Nucleus accumbens (tissue), 56 donors: ENCODE measurements at regions not wholly inside any gene's neighbourhood (a gene's known extent, or its start where the extent isn't known, plus 50 kb on each side); places are given as distances from the start of the nearest gene placed in this dataset.

Experiments used
- DNase-seq, 56 donors: peaks; one replicate each; lab custom pipeline; 2025; lab: John Stamatoyannopoulos, UW

DNA sequence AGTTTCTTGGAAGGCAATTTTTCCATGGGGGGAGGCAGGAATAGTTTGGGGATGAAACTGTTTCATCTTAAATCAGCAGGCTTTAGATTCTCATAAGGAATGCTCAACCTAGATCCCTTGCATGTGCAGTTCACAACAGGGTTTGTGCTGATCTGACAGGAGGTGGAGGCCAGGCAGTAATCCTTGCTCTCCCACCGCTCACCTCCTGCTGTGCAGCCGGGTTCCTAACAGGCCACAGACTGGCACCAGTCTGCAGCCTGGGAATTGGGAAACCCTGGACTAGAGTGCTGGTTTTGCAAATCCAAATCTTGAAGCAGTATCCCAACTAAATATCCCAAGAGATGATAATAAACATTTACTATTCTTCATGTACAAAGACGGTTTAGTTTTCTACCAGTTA, 256.3 kb upstream of the TMCO5A start:
- no peak for DNase-seq

- no peak for DNase-seq
These were observed 254.8 kb upstream of the TMCO5A start for GRCh38 chr15:37679627-37680026.

DNA sequence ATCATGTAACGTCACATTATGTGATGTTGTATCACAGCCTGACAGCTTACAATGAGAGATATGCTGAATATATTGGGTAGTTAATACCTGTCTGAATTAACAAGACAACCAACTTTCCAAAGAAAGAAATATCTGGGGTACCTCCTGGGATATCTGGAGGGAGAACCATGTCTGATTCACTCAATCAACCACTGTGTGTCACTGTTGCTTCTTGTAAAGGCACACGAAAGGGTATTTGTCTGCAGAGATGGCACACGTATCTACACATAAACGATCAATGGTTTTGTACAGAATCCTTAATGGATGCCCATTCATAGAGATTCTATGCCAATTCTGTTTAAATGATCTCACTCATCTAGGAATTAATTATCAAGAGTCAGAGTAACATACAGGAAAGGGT, 252.1 kb upstream of the TMCO5A start:
- DNase-seq: no peak

- no peak for DNase-seq
These were observed 242.5 kb upstream of the TMCO5A start for GRCh38 chr15:37691911-37692310.

DNA sequence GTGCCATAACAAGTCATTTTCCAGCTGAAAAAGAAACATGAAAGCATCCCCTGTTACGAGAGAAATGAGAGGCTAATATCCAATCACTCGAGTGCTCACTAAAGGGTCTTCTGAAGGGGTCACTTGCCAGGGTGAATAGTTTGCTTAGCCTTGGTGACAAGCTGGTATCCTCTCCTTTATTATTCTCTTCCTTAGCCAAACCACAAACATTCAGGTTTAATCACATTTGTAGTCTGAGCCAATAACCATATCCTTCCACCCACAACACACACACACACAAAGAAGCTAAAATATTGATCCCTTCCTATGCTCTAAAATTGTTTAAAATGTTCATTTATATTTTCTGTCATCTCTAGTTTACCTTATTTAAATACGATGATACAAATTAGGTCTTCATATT, 240.5 kb upstream of the TMCO5A start:
- DNase-seq: no peak

- DNase-seq: no peak
These were observed 238.7 kb upstream of the TMCO5A start for GRCh38 chr15:37695719-37696118.

- no peak for DNase-seq
These were observed 235.8 kb upstream of the TMCO5A start for GRCh38 chr15:37698679-37699078.

- no peak for DNase-seq
These were observed 233.2 kb upstream of the TMCO5A start for GRCh38 chr15:37701230-37701629.

GRCh38 chr15:37709669-37710068, 224.8 kb upstream of the TMCO5A start:
- DNase-seq: no peak

- DNase-seq: no peak
These were observed 219.3 kb upstream of the TMCO5A start for GRCh38 chr15:37715101-37715500.

DNA sequence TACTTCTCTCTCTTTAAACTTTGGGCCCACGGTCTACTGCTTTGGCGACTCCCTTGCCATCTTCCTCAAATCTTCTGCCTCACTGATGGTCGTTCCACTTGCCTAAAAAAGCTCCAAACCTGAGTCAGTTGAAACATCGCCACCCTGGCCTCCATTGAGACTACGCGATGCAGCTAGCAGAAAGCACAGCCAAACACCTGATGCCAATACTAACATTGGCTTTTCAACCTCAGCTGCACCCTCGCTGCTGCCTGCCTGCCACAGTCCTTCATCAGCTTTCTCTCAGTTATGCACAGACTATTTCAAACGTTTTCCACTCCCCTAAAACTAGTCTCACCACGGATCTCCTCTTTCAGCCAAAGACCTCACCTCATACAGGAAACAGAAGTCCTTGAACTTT, 214.2 kb upstream of the TMCO5A start:
- no peak for DNase-seq

DNA sequence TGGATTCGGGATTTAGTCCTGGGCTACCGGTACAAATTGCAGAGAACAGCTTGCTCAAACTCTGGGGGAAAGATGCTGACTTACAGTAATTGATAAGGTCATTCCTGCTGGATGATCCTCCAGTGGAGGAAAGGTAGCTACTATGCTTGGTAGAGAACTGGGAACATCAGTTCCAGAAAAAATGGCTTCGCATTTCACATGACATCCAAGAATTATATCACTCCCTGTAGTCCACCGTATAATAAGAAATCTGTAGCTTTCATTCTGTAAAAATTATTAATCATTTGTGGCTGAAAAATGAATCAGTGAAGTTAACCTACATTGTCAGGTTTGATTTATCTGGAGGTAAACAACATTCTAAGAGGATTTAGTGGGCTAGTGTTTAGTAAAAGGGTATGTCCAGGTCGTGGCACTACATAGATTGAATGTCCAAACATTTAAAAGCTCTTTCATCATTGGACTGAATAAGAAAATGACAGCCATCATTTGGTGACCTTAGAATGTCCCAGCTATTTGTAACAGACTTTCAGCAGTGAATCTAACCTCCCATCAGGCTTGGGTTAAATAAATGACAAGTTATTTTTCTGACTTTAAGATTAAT, 203.2 kb upstream of the TMCO5A start:
- DNase-seq: no peak

DNA sequence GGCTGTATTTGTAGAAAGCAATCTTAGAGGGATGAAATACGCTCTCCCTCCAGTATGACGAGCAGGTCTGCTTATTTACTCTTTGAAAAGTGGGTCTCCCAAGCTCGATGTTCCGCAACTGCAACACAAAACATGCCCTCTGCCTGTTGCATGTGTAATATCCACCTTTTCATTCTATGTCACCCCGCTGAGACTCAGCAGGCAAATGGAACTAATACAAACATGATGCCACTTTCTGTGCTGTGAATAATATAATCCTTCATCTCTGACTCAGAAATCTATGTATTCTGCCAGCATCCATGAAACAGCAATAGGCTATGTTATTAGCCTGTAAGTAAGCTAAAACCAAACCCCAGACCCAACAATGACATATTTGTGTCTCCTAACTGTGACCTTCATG, 200.8 kb upstream of the TMCO5A start:
- DNase-seq: no peak

GRCh38 chr15:37740623-37741141, 193.8 kb upstream of the TMCO5A start:
- DNase-seq: no peak

GRCh38 chr15:37743826-37744225, 190.6 kb upstream of the TMCO5A start:
- DNase-seq: no peak

DNA sequence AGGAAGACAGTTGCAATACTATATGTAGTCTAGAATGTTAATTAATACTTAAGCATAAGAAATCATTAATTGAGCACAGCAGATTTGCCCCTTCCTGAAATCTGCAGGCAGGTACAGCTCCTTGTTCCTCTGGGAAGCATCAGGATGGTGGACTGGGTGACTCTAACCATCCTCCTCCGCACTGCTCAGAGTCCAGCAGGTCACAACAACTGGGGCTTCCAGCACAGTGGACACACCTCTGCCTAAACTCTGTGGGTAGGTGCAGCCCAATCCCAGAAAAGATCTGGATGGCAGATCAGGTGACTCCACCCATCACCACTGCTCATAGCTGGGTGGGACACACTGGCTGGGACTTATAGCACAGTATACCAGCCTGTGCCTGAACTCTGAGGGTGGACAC, 189.9 kb upstream of the TMCO5A start:
- DNase-seq: no peak

DNA sequence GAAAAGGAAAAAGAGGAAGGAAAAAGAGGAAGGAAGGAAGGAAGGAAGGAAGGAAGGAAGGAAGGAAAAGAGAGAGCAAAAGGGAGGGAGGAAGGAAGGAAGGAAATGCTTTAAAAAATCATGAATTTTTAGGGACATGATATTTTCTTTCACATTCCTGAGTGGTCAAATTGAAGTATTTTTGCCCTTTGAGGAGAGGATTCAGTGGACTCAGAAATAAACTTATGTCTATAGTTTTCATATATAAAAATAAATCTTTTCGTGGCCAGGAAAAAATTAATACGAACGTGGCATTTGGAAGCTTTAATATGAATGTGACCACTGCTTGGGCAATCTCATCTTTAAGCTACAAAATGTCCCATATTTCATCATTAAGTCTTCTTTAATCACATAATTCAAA, 183.0 kb upstream of the TMCO5A start:
- DNase-seq: no peak

- DNase-seq: no peak
These were observed 178.0 kb upstream of the TMCO5A start for GRCh38 chr15:37756407-37756806.

DNA sequence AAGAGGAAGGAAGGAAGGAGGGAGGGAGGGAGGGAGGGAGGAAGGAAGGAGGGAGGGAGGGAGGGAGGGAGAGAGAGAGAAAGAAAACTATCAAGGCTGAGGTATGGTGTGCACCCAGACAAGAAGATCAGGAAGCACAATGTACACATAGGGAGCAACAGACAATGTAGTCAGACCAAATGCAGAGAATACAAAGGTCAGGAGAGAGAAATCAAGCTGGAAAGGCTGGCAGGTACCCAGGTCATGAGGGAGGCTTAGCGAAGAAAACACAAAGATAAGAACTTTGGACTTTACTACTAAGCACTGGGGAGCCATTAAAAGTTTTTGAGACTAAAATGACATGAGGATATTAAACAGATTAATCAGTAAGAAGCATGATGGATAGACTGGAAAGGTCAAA, 176.0 kb upstream of the TMCO5A start:
- no peak for DNase-seq

DNA sequence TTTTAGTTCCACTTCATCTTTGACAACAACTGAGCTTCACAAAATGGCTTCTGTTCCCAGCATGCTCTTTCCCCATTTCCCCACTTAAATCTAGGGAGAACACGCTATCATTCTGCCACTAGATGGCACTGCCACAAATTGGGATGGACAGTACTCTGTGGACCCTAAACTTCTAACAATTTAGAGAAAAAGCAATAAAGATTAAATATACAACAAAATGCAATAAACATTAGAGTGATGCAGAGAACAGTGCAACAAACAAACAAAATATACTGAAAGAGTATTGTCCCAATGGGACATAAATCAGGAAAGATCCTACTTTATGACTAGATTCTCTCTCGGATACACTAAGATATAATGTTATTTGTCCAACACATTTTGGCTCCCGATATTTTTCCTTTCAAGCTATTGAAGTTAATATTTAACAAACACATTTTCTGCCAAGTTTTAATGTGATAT, 169.7 kb upstream of the TMCO5A start:
- DNase-seq: peak in 1 of 56 donors; percentile 0

- DNase-seq: no peak
These were observed 168.7 kb upstream of the TMCO5A start for GRCh38 chr15:37765786-37766185.

- no peak for DNase-seq
These were observed 166.5 kb upstream of the TMCO5A start for GRCh38 chr15:37767841-37768455.
